ENCODE measurements at regions not wholly inside any gene's neighbourhood (a gene's known extent, or its start where the extent isn't known, plus 50 kb on each side); places are given as distances from the start of the nearest gene placed in this dataset.

DNA sequence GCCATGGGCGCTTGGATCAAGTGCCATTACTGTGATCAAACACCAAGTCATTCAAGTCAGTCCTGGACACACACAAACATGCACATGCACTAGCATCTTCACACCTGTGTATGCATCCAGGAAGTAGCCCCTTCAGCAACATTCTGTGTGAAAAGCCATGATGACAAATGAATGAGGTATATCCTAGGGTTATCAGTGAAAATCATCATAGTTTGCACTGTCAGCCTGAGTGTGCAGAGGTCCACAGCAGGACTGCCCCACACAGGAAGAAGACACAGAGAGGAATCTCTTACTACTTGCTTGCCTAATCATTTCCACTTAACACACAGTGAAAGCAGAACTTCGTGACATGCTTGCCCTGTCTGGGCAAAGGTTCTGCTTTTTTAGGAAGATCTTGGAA, 184.0 kb upstream of the ADO start:
- no peaks in the 10 kb centered on the region for H3K9me3 ChIP-seq (ENCODE audit: control insufficient read depth, insufficient read depth, low read depth, low read length)
- ChIA-PET POLR2A (no interaction called here), CTCF (interaction anchor here (0.6 to 1.8 kb wide), 4 partner anchors 10 to 1147 kb away, joined by 3 to 13 read pairs (median 4); no protein-coding TSS in a partner anchor)
- H3K4me1 ChIP-seq (ENCODE audit: control insufficient read depth, insufficient read depth, low read length): peaks cover under 1% of the 10 kb centered on the region; the same call in 1 of the 2 replicates
- H3K36me3 ChIP-seq (ENCODE audit: control insufficient read depth in 2 of 2, insufficient read depth in 1 of 2, low read length in 2 of 2): no peaks in the 10 kb centered on the region
- no peak overlapping the region for H3K4me3 ChIP-seq (ENCODE audit: low read depth, low read length)
- no peak overlapping the region for H3K27ac ChIP-seq (ENCODE audit: extremely low read depth, low read depth, low read length)
- TF ChIP-seq ZNF544 (tag by site-specific recombination; IDR thresholded peaks at IDR 0.05): no peak
- TF ChIP-seq HOXA7 (CRISPR knock-in tag; IDR thresholded peaks at IDR 0.05; ENCODE audit: borderline replicate concordance): no peak
- TF ChIP-seq, protein P1, sequence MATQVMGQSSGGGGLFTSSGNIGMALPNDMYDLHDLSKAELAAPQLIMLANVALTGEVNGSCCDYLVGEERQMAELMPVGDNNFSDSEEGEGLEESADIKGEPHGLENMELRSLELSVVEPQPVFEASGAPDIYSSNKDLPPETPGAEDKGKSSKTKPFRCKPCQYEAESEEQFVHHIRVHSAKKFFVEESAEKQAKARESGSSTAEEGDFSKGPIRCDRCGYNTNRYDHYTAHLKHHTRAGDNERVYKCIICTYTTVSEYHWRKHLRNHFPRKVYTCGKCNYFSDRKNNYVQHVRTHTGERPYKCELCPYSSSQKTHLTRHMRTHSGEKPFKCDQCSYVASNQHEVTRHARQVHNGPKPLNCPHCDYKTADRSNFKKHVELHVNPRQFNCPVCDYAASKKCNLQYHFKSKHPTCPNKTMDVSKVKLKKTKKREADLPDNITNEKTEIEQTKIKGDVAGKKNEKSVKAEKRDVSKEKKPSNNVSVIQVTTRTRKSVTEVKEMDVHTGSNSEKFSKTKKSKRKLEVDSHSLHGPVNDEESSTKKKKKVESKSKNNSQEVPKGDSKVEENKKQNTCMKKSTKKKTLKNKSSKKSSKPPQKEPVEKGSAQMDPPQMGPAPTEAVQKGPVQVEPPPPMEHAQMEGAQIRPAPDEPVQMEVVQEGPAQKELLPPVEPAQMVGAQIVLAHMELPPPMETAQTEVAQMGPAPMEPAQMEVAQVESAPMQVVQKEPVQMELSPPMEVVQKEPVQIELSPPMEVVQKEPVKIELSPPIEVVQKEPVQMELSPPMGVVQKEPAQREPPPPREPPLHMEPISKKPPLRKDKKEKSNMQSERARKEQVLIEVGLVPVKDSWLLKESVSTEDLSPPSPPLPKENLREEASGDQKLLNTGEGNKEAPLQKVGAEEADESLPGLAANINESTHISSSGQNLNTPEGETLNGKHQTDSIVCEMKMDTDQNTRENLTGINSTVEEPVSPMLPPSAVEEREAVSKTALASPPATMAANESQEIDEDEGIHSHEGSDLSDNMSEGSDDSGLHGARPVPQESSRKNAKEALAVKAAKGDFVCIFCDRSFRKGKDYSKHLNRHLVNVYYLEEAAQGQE (tag by site-specific recombination; IDR thresholded peaks at IDR 0.05): no peak
- no peak for TF ChIP-seq OVOL3 (tag by site-specific recombination; IDR thresholded peaks at IDR 0.05)
- TF ChIP-seq, protein P2, sequence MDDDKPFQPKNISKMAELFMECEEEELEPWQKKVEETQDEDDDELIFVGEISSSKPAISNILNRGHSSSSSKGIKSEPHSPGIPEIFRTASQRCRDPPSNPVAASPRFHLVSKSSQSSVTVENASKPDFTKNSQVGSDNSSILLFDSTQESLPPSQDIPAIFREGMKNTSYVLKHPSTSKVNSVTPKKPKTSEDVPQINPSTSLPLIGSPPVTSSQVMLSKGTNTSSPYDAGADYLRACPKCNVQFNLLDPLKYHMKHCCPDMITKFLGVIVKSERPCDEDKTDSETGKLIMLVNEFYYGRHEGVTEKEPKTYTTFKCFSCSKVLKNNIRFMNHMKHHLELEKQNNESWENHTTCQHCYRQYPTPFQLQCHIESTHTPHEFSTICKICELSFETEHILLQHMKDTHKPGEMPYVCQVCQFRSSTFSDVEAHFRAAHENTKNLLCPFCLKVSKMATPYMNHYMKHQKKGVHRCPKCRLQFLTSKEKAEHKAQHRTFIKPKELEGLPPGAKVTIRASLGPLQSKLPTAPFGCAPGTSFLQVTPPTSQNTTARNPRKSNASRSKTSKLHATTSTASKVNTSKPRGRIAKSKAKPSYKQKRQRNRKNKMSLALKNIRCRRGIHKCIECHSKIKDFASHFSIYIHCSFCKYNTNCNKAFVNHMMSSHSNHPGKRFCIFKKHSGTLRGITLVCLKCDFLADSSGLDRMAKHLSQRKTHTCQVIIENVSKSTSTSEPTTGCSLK (tag by site-specific recombination; IDR thresholded peaks at IDR 0.05): no peak
- no peak for TF ChIP-seq ZNF677 (tag by site-specific recombination; IDR thresholded peaks at IDR 0.05)
- TF ChIP-seq ZNF404 (tag by site-specific recombination; IDR thresholded peaks at IDR 0.05): no peak
- no peak for TF ChIP-seq ZBTB7A (tag by site-specific recombination; IDR thresholded peaks at IDR 0.05; ENCODE audit: low read depth)
- TF ChIP-seq SP3 (tag by site-specific recombination; IDR thresholded peaks at IDR 0.05): no peak
- TF ChIP-seq ZNF311 (tag by site-specific recombination; IDR thresholded peaks at IDR 0.05; ENCODE audit: borderline replicate concordance): no peak
- TF ChIP-seq ZFP37 (tag by site-specific recombination; IDR thresholded peaks at IDR 0.05): no peak
- TF ChIP-seq ZNF174 (tag by site-specific recombination; IDR thresholded peaks at IDR 0.05): no peak
- no peak for TF ChIP-seq KLF1 (tag by site-specific recombination; IDR thresholded peaks at IDR 0.05)

- TF ChIP-seq BCL11A (tag by site-specific recombination; IDR thresholded peaks at IDR 0.05; ENCODE audit: low read depth) (no peak), ZNF155 (tag by site-specific recombination; IDR thresholded peaks at IDR 0.05) (no peak), ZNF596 (tag by site-specific recombination; IDR thresholded peaks at IDR 0.05) (no peak), PRDM10 (tag by site-specific recombination; IDR thresholded peaks at IDR 0.05) (no peak), WT1 (tag by site-specific recombination; IDR thresholded peaks at IDR 0.05) (no peak)
- TF ChIP-seq, protein P3, sequence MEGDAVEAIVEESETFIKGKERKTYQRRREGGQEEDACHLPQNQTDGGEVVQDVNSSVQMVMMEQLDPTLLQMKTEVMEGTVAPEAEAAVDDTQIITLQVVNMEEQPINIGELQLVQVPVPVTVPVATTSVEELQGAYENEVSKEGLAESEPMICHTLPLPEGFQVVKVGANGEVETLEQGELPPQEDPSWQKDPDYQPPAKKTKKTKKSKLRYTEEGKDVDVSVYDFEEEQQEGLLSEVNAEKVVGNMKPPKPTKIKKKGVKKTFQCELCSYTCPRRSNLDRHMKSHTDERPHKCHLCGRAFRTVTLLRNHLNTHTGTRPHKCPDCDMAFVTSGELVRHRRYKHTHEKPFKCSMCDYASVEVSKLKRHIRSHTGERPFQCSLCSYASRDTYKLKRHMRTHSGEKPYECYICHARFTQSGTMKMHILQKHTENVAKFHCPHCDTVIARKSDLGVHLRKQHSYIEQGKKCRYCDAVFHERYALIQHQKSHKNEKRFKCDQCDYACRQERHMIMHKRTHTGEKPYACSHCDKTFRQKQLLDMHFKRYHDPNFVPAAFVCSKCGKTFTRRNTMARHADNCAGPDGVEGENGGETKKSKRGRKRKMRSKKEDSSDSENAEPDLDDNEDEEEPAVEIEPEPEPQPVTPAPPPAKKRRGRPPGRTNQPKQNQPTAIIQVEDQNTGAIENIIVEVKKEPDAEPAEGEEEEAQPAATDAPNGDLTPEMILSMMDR (tag by site-specific recombination; IDR thresholded peaks at IDR 0.05): no peak
- Histone ChIP-seq H3K4me1 (ENCODE audit: control insufficient read depth, insufficient read depth, low read length) (peaks cover 3% of the 10 kb centered on the region; the same call in 1 of the 2 replicates), H3K27ac (ENCODE audit: extremely low read depth, low read depth, low read length) (no peak overlapping the region), H3K4me3 (ENCODE audit: low read depth, low read length) (no peak overlapping the region), H3K36me3 (ENCODE audit: control insufficient read depth in 2 of 2, insufficient read depth in 1 of 2, low read length in 2 of 2) (no peaks in the 10 kb centered on the region), H3K9me3 (ENCODE audit: control insufficient read depth, insufficient read depth, low read depth, low read length) (no peaks in the 10 kb centered on the region)
- CTCF ChIA-PET: interaction anchor here (0.9 to 1.3 kb wide), 2 partner anchors 12 to 14 kb away, joined by 3 to 7 read pairs; no protein-coding TSS in a partner anchor
- POLR2A ChIA-PET: no interaction called here
Observed at GRCh38 chr10:62623223-62623622, 181.3 kb upstream of the ADO start.
